Endodermal cell (in vitro differentiated cells): ENCODE measurements at regions not wholly inside any gene's neighbourhood (a gene's known extent, or its start where the extent isn't known, plus 50 kb on each side); places are given as distances from the start of the nearest gene placed in this dataset.

Source experiments
- DNase-seq: peaks from one replicate; pipeline ENCODE4 v3.0.0-alpha.2; 2017
- H3K27ac ChIP-seq: 2 replicates; pipeline ENCODE4 v1.5.1; 2013; ENCODE audit warnings: mild to moderate bottlenecking, low read depth, low read length, moderate library complexity
- H3K27me3 ChIP-seq: 2 replicates; pipeline ENCODE4 v1.6.1; 2013; ENCODE audit warnings: mild to moderate bottlenecking, low read length, moderate library complexity; ENCODE audit not compliant: insufficient read depth, control insufficient read depth, poor library complexity, severe bottlenecking
- H3K36me3 ChIP-seq: 2 replicates; pipeline ENCODE4 v1.7.0; 2013; ENCODE audit warnings: mild to moderate bottlenecking, low read length, moderate library complexity; ENCODE audit not compliant: control insufficient read depth, insufficient read depth
- H3K4me1 ChIP-seq: one replicate; pipeline ENCODE4 v1.7.0; 2013; ENCODE audit warnings: low read length; ENCODE audit not compliant: control insufficient read depth, insufficient read depth
- H3K4me3 ChIP-seq: 2 replicates; pipeline ENCODE4 v1.5.1; 2013; ENCODE audit warnings: mild to moderate bottlenecking, low read length, moderate library complexity
- H3K9ac ChIP-seq: 2 replicates; pipeline ENCODE4 v1.6.1; 2013; ENCODE audit warnings: mild to moderate bottlenecking, low read length, moderate library complexity; ENCODE audit not compliant: poor library complexity, severe bottlenecking; ENCODE audit errors: extremely low read depth
- H3K9me3 ChIP-seq: 2 replicates; pipeline ENCODE4 v1.6.1; 2013; ENCODE audit warnings: mild to moderate bottlenecking, low read length, moderate library complexity; ENCODE audit not compliant: control insufficient read depth
- H3K27ac Mint-ChIP-seq: 2 replicates; pipeline ENCODE4 v1.8.0; 2020; ENCODE audit warnings: mixed read lengths
- H3K27me3 Mint-ChIP-seq: 2 replicates; pipeline ENCODE4 v1.8.0; 2021; ENCODE audit warnings: mild to moderate bottlenecking, mixed read lengths; ENCODE audit not compliant: insufficient read depth
- H3K36me3 Mint-ChIP-seq: 2 replicates; pipeline ENCODE4 v1.8.0; 2020; ENCODE audit warnings: low read depth, mixed read lengths
- H3K4me1 Mint-ChIP-seq: 2 replicates; pipeline ENCODE4 v1.8.0; 2020; ENCODE audit warnings: mixed read lengths
- H3K4me3 Mint-ChIP-seq: 2 replicates; pipeline ENCODE4 v1.8.0; 2020; ENCODE audit warnings: mild to moderate bottlenecking, moderate library complexity, mixed read lengths
- H3K9me3 Mint-ChIP-seq: 2 replicates; pipeline ENCODE4 v1.8.0; 2020; ENCODE audit warnings: mild to moderate bottlenecking, mixed read lengths
- WGBS, 2 experiments: methylation state at CpG; one replicate each; pipeline versions ENCODE4 v1.1.5 to v1.1.7; 2013; ENCODE audit warnings: missing lambda C conversion rate in 2 of 2, mixed read lengths in 1 of 2; ENCODE audit not compliant: insufficient coverage in 1 of 2, insufficient read length in 1 of 2; 5-methylcytosine and 5-hydroxymethylcytosine counted together
- TF ChIP-seq, protein P1 (sequence below): fragments of 200-600 bp; sonication (generic); conservative IDR thresholded peaks from 2 replicates; pipeline ENCODE4 v1.5.0; 2021; ENCODE audit warnings: antibody characterized with exemption, mild to moderate bottlenecking

DNA sequence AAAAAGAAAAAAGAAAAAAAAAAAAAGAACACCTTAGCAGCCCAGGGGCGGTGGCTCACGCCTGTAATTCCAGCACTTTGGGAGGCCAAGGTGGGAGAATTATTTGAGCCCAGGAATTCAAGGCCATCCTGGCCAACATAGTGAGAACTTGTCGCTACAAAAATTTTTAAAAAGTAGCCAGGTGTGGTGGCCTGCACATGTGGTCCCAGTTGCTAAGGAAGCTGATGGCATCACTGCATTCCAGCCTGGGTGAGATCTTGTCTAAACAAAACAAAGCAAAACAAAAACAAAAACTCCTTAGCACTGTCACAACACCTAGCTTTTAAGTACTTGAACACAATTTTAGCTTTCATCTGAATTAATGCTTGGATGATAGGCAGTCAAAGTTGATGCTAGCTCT lies 86.3 kb upstream of the MKLN1 start:
- Histone ChIP-seq H3K4me3 (no peak overlapping the region), H3K36me3 (no peaks in the 10 kb centered on the region), H3K27me3 (no peaks in the 10 kb centered on the region), H3K9ac (no peak overlapping the region), H3K4me1 (no peaks in the 10 kb centered on the region), H3K27ac (no peak overlapping the region), H3K9me3 (no peaks in the 10 kb centered on the region)
- TF ChIP-seq, protein P1, sequence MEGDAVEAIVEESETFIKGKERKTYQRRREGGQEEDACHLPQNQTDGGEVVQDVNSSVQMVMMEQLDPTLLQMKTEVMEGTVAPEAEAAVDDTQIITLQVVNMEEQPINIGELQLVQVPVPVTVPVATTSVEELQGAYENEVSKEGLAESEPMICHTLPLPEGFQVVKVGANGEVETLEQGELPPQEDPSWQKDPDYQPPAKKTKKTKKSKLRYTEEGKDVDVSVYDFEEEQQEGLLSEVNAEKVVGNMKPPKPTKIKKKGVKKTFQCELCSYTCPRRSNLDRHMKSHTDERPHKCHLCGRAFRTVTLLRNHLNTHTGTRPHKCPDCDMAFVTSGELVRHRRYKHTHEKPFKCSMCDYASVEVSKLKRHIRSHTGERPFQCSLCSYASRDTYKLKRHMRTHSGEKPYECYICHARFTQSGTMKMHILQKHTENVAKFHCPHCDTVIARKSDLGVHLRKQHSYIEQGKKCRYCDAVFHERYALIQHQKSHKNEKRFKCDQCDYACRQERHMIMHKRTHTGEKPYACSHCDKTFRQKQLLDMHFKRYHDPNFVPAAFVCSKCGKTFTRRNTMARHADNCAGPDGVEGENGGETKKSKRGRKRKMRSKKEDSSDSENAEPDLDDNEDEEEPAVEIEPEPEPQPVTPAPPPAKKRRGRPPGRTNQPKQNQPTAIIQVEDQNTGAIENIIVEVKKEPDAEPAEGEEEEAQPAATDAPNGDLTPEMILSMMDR, result no peak
- Mint-ChIP-seq H3K36me3 (no peaks in the 10 kb centered on the region), H3K27me3 (no peaks in the 10 kb centered on the region), H3K27ac (no peak overlapping the region), H3K4me1 (no peaks in the 10 kb centered on the region), H3K4me3 (no peak overlapping the region), H3K9me3 (peaks cover 3% of the 10 kb centered on the region)
- WGBS, 2 experiments, result 92 to 100% methylated on average over 3 of the region's 3 CpGs
- DNase-seq, result no peak

DNA sequence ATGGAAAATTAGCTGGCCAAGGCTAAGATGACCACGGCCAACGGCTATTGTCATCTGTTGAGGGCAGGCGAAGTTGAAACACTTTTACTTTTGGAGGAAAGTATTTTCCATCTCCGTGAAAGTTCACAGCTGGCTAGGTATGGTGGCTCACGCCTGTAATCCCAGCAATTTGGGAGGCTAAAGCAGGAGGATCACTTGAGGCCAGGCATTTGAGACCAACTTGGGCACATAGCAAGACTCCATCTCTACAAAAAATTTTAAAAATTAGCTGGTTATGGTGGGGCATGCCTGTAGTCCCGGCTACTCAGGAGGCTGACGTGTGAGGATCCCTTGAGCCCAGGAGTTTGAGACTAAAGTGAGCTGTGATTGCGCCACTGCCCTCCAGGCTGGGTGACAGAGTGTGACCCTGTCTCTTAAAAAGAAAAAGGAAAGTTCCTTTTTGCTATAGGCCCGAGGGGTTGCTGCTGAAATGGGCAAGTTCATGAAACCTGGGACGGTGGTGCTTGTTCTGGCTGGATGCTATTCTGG lies 85.5 kb upstream of the MKLN1 start:
- Histone ChIP-seq H3K36me3 (no peaks in the 10 kb centered on the region), H3K9me3 (no peaks in the 10 kb centered on the region), H3K4me1 (no peaks in the 10 kb centered on the region), H3K4me3 (no peak overlapping the region), H3K27ac (no peak overlapping the region), H3K27me3 (no peaks in the 10 kb centered on the region), H3K9ac (no peak overlapping the region)
- no peak for DNase-seq
- WGBS, 2 experiments, result 93% methylated on average over 10 of the region's 10 CpGs
- no peaks in the 10 kb centered on the region for H3K36me3 Mint-ChIP-seq
- peaks cover 3% of the 10 kb centered on the region for H3K9me3 Mint-ChIP-seq
- no peaks in the 10 kb centered on the region for H3K27me3 Mint-ChIP-seq
- H3K4me3 Mint-ChIP-seq, result no peak overlapping the region
- TF ChIP-seq, protein P1, result no peak
- H3K27ac Mint-ChIP-seq, result no peak overlapping the region
- H3K4me1 Mint-ChIP-seq, result no peaks in the 10 kb centered on the region

DNA sequence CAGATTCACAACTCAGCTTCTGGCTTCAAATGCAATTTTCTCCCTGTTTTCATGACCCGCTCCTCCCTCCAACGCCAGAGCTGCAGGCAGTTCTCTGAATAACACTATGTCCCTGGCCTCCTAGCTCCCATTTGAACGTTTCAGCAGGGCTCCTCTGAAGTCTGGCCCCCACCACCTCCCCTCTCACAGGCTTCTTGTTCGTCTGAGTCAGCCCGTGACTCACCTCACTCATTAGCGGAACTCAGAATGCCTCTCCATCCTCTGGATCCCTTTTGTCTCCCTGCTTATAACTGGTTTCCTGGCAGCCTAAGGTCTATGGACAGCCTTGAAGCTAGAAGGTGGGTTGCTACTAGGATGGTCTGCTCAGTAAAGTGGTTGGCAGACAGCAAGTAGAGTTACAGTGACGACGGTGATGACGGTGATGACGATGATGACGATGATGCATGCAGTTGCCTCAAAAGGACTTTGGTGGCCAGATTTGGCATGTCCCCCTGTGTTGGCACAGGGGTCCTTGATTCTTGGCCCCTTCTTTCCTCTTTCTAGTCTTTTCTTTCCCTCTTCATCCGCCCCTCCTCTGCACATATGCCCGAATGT lies 83.3 kb upstream of the MKLN1 start:
- H3K36me3 ChIP-seq, result no peaks in the 10 kb centered on the region
- Mint-ChIP-seq H3K4me3 (no peak overlapping the region), H3K27me3 (no peaks in the 10 kb centered on the region), H3K27ac (no peak overlapping the region), H3K9me3 (no peaks in the 10 kb centered on the region), H3K4me1 (no peaks in the 10 kb centered on the region), H3K36me3 (no peaks in the 10 kb centered on the region)
- no peaks in the 10 kb centered on the region for H3K27me3 ChIP-seq
- H3K9ac ChIP-seq, result no peak overlapping the region
- H3K4me3 ChIP-seq, result no peak overlapping the region
- H3K27ac ChIP-seq, result no peak overlapping the region
- no peaks in the 10 kb centered on the region for H3K9me3 ChIP-seq
- no peaks in the 10 kb centered on the region for H3K4me1 ChIP-seq
- DNase-seq, result peak; percentile 82
- TF ChIP-seq, protein P1, result no peak
- WGBS, 2 experiments, result 57 to 67% methylated on average over 11 to 13 of the region's 13 CpGs
